H1 (cell line): ENCODE measurements at regions not wholly inside any gene's neighbourhood (a gene's known extent, or its start where the extent isn't known, plus 50 kb on each side); places are given as distances from the start of the nearest gene placed in this dataset.

Source experiments
- CTCF ChIA-PET: fragments of 300-600 bp; sonication (Branson Sonifier 250); formaldehyde crosslinking; loops from one replicate; lab custom pipeline; 2021; ENCODE audit not compliant: partially characterized antibody; lab: Charles Lee
- POLR2A ChIA-PET: fragments of 300-600 bp; sonication (Branson Sonifier 250); formaldehyde crosslinking; loops from one replicate; lab custom pipeline; 2021; ENCODE audit warnings: inconsistent platforms; ENCODE audit not compliant: partially characterized antibody; lab: Charles Lee
- DNase-seq, 2 experiments: peaks; one replicate each; pipeline versions ENCODE4 v3.0.0 to v3.0.0-alpha.2; 2010 to 2022; ENCODE audit warnings: low spot score in 2 of 2, low read depth in 1 of 2, mixed read lengths in 1 of 2
- FAIRE-seq: peaks from 2 replicates; lab custom pipeline; 2011; peaks lifted over from hg19 to GRCh38; lab: Jason Lieb, UNC
- H2AFZ ChIP-seq: 2 replicates; pipeline ENCODE4 v1.8.1; 2012; ENCODE audit warnings: low read length, inconsistent platforms
- H2AK5ac ChIP-seq: 2 replicates; pipeline ENCODE4 v1.6.1; 2013; ENCODE audit warnings: low read depth, low read length
- H2BK120ac ChIP-seq: replicated peaks from 2 replicates; pipeline ENCODE3; 2013; ENCODE audit warnings: low read depth, low read length, inconsistent platforms
- H2BK12ac ChIP-seq: 2 replicates; pipeline ENCODE4 v1.6.1; 2013; ENCODE audit warnings: low read depth, low read length
- H2BK15ac ChIP-seq: 2 replicates; pipeline ENCODE4 v1.6.1; 2013; ENCODE audit warnings: low read length
- H2BK20ac ChIP-seq: 2 replicates; pipeline ENCODE4 v1.6.1; 2013; ENCODE audit warnings: low read length
- H2BK5ac ChIP-seq: 2 replicates; pipeline ENCODE4 v1.6.1; 2013; ENCODE audit warnings: low read depth, low read length
- H3K14ac ChIP-seq: 2 replicates; pipeline ENCODE4 v1.6.1; 2013; ENCODE audit warnings: inconsistent platforms; ENCODE audit not compliant: insufficient read length
- H3K18ac ChIP-seq: 2 replicates; pipeline ENCODE4 v1.6.1; 2013; ENCODE audit warnings: low read length; ENCODE audit errors: extremely low read depth
- H3K23ac ChIP-seq: 2 replicates; pipeline ENCODE4 v1.6.1; 2013; ENCODE audit warnings: inconsistent platforms; ENCODE audit not compliant: insufficient read length
- H3K23me2 ChIP-seq: 2 replicates; pipeline ENCODE4 v1.6.1; 2013; ENCODE audit warnings: low read depth, low read length
- H3K27ac ChIP-seq: 2 replicates; pipeline ENCODE4 v1.6.1; 2011; ENCODE audit warnings: low read depth, low read length, inconsistent platforms
- H3K27me3 ChIP-seq, 4 experiments: replicated peaks in 1 of 4; 1 replicate in 1 of 4; 2 replicates in 3 of 4; pipeline versions ENCODE4 v1.6.1 to v1.8.1; 2011 to 2013; ENCODE audit warnings: low read length in 3 of 4, mild to moderate bottlenecking in 3 of 4, inconsistent platforms in 2 of 4, mixed read lengths in 2 of 4, moderate library complexity in 1 of 4; ENCODE audit not compliant: control insufficient read depth in 3 of 4, insufficient read depth in 3 of 4; ENCODE audit errors: extremely low read depth in 1 of 4
- H3K36me3 ChIP-seq, 4 experiments: 2 replicates each; pipeline versions ENCODE4 v1.6.1 to v1.8.1; 2011 to 2013; ENCODE audit warnings: mild to moderate bottlenecking in 4 of 4, low read length in 3 of 4, moderate library complexity in 2 of 4, control low read depth in 1 of 4, inconsistent platforms in 1 of 4; ENCODE audit not compliant: insufficient read depth in 4 of 4, control insufficient read depth in 2 of 4
- H3K4ac ChIP-seq: replicated peaks from 2 replicates; pipeline ENCODE3; 2013; ENCODE audit warnings: low read length, low read depth, mixed read lengths, inconsistent platforms; ENCODE audit not compliant: insufficient read length
- H3K4me1 ChIP-seq, 4 experiments: replicated peaks in 1 of 4; 1 replicate in 1 of 4; 2 replicates in 3 of 4; pipeline versions ENCODE4 v1.6.1 to v1.8.1; 2011 to 2013; ENCODE audit warnings: low read length in 3 of 4, inconsistent platforms in 2 of 4, mixed read lengths in 1 of 4; ENCODE audit not compliant: insufficient read depth in 4 of 4, control insufficient read depth in 3 of 4
- H3K4me2 ChIP-seq, 2 experiments: 2 replicates each; pipeline versions ENCODE4 v1.6.1 to v1.8.1; 2011 to 2013; ENCODE audit warnings: low read depth in 2 of 2, low read length in 2 of 2, control low read depth in 1 of 2, inconsistent platforms in 1 of 2, mild to moderate bottlenecking in 1 of 2; ENCODE audit not compliant: insufficient read depth in 1 of 2
- H3K4me3 ChIP-seq, 4 experiments: fragments of 200-600, 300-600 bp in 1 of 4; sonication (generic), shearing (Covaris generic), sonication (Bioruptor Twin) in 1 of 4; 2 replicates each; pipeline versions ENCODE4 v1.5.1 to v1.8.1; 2011 to 2016; ENCODE audit warnings: low read length in 4 of 4, low read depth in 3 of 4, control low read depth in 2 of 4, inconsistent platforms in 2 of 4, mild to moderate bottlenecking in 2 of 4, mixed read lengths in 1 of 4, moderate library complexity in 1 of 4; ENCODE audit not compliant: insufficient read depth in 2 of 4; ENCODE audit errors: extremely low read depth in 1 of 4
- H3K56ac ChIP-seq: replicated peaks from 2 replicates; pipeline ENCODE3; 2013; ENCODE audit warnings: low read depth, mild to moderate bottlenecking, mixed read lengths, low read length, inconsistent platforms; ENCODE audit not compliant: insufficient read length
- H3K79me1 ChIP-seq: 2 replicates; pipeline ENCODE4 v1.6.1; 2013; ENCODE audit warnings: low read depth, low read length, control low read depth
- H3K79me2 ChIP-seq, 2 experiments: 2 replicates each; pipeline versions ENCODE4 v1.6.1 to v1.8.1; 2012 to 2013; ENCODE audit warnings: low read length in 2 of 2, mild to moderate bottlenecking in 2 of 2, inconsistent platforms in 1 of 2; ENCODE audit not compliant: insufficient read depth in 2 of 2, control insufficient read depth in 1 of 2
- H3K9ac ChIP-seq, 4 experiments: replicated peaks in 1 of 4; 1 replicate in 1 of 4; 2 replicates in 3 of 4; pipeline versions ENCODE4 v1.6.1 to v1.8.1; 2011 to 2013; ENCODE audit warnings: low read depth in 3 of 4, low read length in 3 of 4, control low read depth in 2 of 4, mild to moderate bottlenecking in 2 of 4, moderate library complexity in 2 of 4, inconsistent platforms in 1 of 4; ENCODE audit errors: extremely low read depth in 1 of 4
- H3K9me3 ChIP-seq, 2 experiments: 2 replicates each; pipeline versions ENCODE4 v1.6.1 to v1.8.1; 2012 to 2013; ENCODE audit warnings: mild to moderate bottlenecking in 2 of 2, moderate library complexity in 2 of 2, control low read depth in 1 of 2, inconsistent platforms in 1 of 2, low read depth in 1 of 2, low read length in 1 of 2, mixed read lengths in 1 of 2; ENCODE audit not compliant: insufficient read depth in 2 of 2
- H4K20me1 ChIP-seq, 2 experiments: replicated peaks in 1 of 2; 2 replicates each; pipeline versions ENCODE3 to v1.8.1; 2011 to 2013; ENCODE audit warnings: inconsistent platforms in 2 of 2, low read length in 2 of 2, mild to moderate bottlenecking in 1 of 2; ENCODE audit not compliant: insufficient read depth in 2 of 2, control insufficient read depth in 1 of 2
- H4K5ac ChIP-seq: 2 replicates; pipeline ENCODE4 v1.6.1; 2013; ENCODE audit warnings: low read length, low read depth, mixed read lengths, inconsistent platforms; ENCODE audit not compliant: insufficient read length
- H4K8ac ChIP-seq: 2 replicates; pipeline ENCODE4 v1.8.0; 2013; ENCODE audit warnings: mild to moderate bottlenecking, moderate library complexity, low read length, inconsistent platforms; ENCODE audit not compliant: insufficient read depth; ENCODE audit errors: extremely low read depth
- H4K91ac ChIP-seq: replicated peaks from 2 replicates; pipeline ENCODE3; 2013; ENCODE audit warnings: low read length, mixed read lengths, inconsistent platforms; ENCODE audit not compliant: insufficient read length
- EP300 ChIP-seq, 2 experiments: IDR thresholded peaks; 1 replicate in 1 of 2; 2 replicates in 1 of 2; pipeline ENCODE4 v1.6.1; 2011 to 2012; ENCODE audit warnings: low read depth in 2 of 2, low read length in 2 of 2, mild to moderate bottlenecking in 2 of 2, borderline replicate concordance in 1 of 2, inconsistent platforms in 1 of 2, moderate library complexity in 1 of 2
- GABPA ChIP-seq: IDR thresholded peaks from 2 replicates; pipeline ENCODE4 v1.6.1; 2011; ENCODE audit warnings: mild to moderate bottlenecking, low read length, moderate library complexity, borderline replicate concordance; ENCODE audit not compliant: insufficient read depth
- KDM5A ChIP-seq: fragments of 200-600 bp; IDR thresholded peaks from 2 replicates; pipeline ENCODE4 v1.7.1; 2012; ENCODE audit warnings: mild to moderate bottlenecking, low read length, inconsistent platforms, mixed read lengths
- RAD21 ChIP-seq, 2 experiments: IDR thresholded peaks in 1 of 2; conservative IDR thresholded peaks in 1 of 2; 2 replicates each; pipeline ENCODE4 v1.6.1; 2011; ENCODE audit warnings: low read depth in 2 of 2, low read length in 2 of 2, improper control_type of control experiment in 1 of 2, inconsistent platforms in 1 of 2, mild to moderate bottlenecking in 1 of 2, moderate library complexity in 1 of 2
- TBP ChIP-seq: IDR thresholded peaks from 2 replicates; pipeline ENCODE4 v1.6.1; 2011; ENCODE audit warnings: low read depth, low read length, improper control_type of control experiment
- YY1 ChIP-seq: IDR thresholded peaks from 2 replicates; pipeline ENCODE4 v1.6.1; 2011; ENCODE audit warnings: low read depth, mild to moderate bottlenecking, low read length
- WGBS, 2 experiments: shearing (Covaris generic) in 1 of 2; methylation state at CpG; one replicate each; pipeline versions ENCODE4 v1.1.6 to v1.1.7; 2013 to 2015; ENCODE audit warnings: low lambda C conversion rate in 2 of 2, mixed read lengths in 2 of 2, inconsistent platforms in 1 of 2, low coverage in 1 of 2, missing lambda C conversion rate in 1 of 2; ENCODE audit not compliant: insufficient replicate concordance in 2 of 2, insufficient coverage in 1 of 2, insufficient read length in 1 of 2; ENCODE audit errors: extremely low coverage in 1 of 2, missing lambda C conversion rate in 1 of 2; 5-methylcytosine and 5-hydroxymethylcytosine counted together
- TF ChIP-seq, protein P1 (sequence below): IDR thresholded peaks from 2 replicates; pipeline ENCODE4 v1.6.1; 2012; ENCODE audit warnings: inconsistent platforms

- Histone ChIP-seq H3K79me2 (no peaks in the 10 kb centered on the region), H3K27ac (no peak overlapping the region), H3K4me2 (no peak overlapping the region), H2AK5ac (no peak overlapping the region), H4K91ac (no peak overlapping the region), H3K23me2 (no peaks in the 10 kb centered on the region), H2BK15ac (peak overlapping the region; percentile 48; the same call in 1 of the 2 replicates), H3K56ac (no peak overlapping the region), H3K36me3 (no peaks in the 10 kb centered on the region), H3K79me1 (no peaks in the 10 kb centered on the region), H3K27me3 (peaks cover 0 to 3% (median under 1%) of the 10 kb centered on the region in 4 experiments; a peak in 3 of 7 replicates), H4K20me1 (no peaks in the 10 kb centered on the region), H3K4me3 (no peak overlapping the region), H3K4ac (no peak overlapping the region), H3K4me1 (peaks cover 0 to 9% (median 3%) of the 10 kb centered on the region in 4 experiments; a peak in 3 of 7 replicates), H3K23ac (no peak overlapping the region), H2BK5ac (no peak overlapping the region), H4K8ac (no peak overlapping the region), H3K9me3 (no peaks in the 10 kb centered on the region), H2AFZ (no peak overlapping the region), H3K14ac (no peak overlapping the region), H3K18ac (no peak overlapping the region), H2BK120ac (no peak overlapping the region), H3K9ac (no peak overlapping the region), H2BK12ac (no peak overlapping the region), H2BK20ac (no peak overlapping the region), H4K5ac (no peak overlapping the region)
- no peak for DNase-seq
- WGBS, 2 experiments, result 77% methylated on average over 2 of the region's 2 CpGs; no CpG with 5 or more reads in 1 of the 2 experiments
- FAIRE-seq, result no peak
- TF ChIP-seq TBP (no peak), EP300 (IDR thresholded peaks at IDR 0.05; ENCODE audit: borderline replicate concordance in 1 of 2, low read depth in 2 of 2, low read length in 2 of 2) (no peak), YY1 (no peak), RAD21 (IDR thresholded peaks at IDR 0.05 in 1 of 2, conservative IDR thresholded peaks at IDR 0.05 in 1 of 2; ENCODE audit: low read depth in 2 of 2, low read length in 2 of 2) (no peak), GABPA (no peak), KDM5A (no peak)
- TF ChIP-seq, protein P1, sequence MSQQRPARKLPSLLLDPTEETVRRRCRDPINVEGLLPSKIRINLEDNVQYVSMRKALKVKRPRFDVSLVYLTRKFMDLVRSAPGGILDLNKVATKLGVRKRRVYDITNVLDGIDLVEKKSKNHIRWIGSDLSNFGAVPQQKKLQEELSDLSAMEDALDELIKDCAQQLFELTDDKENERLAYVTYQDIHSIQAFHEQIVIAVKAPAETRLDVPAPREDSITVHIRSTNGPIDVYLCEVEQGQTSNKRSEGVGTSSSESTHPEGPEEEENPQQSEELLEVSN, result no peak
- ChIA-PET POLR2A (interaction anchor here (1.6 kb wide), 1 partner anchor 9 kb away, joined by 4 read pairs; no protein-coding TSS in a partner anchor), CTCF (interaction anchor here (0.9 to 1.5 kb wide), 3 partner anchors 23 to 30 kb away, joined by 3 to 4 read pairs (median 4); no protein-coding TSS in a partner anchor)
Measured at GRCh38 chr5:73268826-73269225, 95.8 kb downstream of the TMEM174 start.
